Karpas-422 (cell line): ENCODE measurements at regions not wholly inside any gene's neighbourhood (a gene's known extent, or its start where the extent isn't known, plus 50 kb on each side); places are given as distances from the start of the nearest gene placed in this dataset.

Experiments
- DNase-seq: peaks from one replicate; pipeline ENCODE4 v3.0.0-alpha.2; 2015
- H2AFZ ChIP-seq: fragments of 200-600 bp; sonication (generic); 2 replicates; pipeline ENCODE4 v1.6.1; 2014; ENCODE audit warnings: antibody characterized with exemption, low read length, mixed read lengths
- H3K27ac ChIP-seq: fragments of 200-600 bp; sonication (generic); 2 replicates; pipeline ENCODE4 v1.5.1; 2014; ENCODE audit warnings: mild to moderate bottlenecking, low read length, moderate library complexity
- H3K27me3 ChIP-seq: fragments of 200-600 bp; sonication (generic); 2 replicates; pipeline ENCODE4 v1.6.1; 2014; ENCODE audit warnings: low read length, mixed read lengths
- H3K36me3 ChIP-seq: fragments of 200-600 bp; sonication (generic); 2 replicates; pipeline ENCODE4 v1.6.1; 2014; ENCODE audit warnings: low read length, mixed read lengths; ENCODE audit not compliant: insufficient read depth
- H3K4me1 ChIP-seq: fragments of 200-600 bp; sonication (generic); 2 replicates; pipeline ENCODE4 v1.6.1; 2014; ENCODE audit warnings: mild to moderate bottlenecking, low read length, mixed read lengths
- H3K4me2 ChIP-seq: fragments of 200-600 bp; sonication (generic); 2 replicates; pipeline ENCODE4 v1.6.1; 2014; ENCODE audit warnings: low read length, low read depth, mild to moderate bottlenecking; ENCODE audit not compliant: poor library complexity, severe bottlenecking
- H3K4me3 ChIP-seq: fragments of 200-600 bp; sonication (generic); 2 replicates; pipeline ENCODE4 v1.5.1; 2014; ENCODE audit warnings: mild to moderate bottlenecking, antibody characterized with exemption, low read length, mixed read lengths
- H3K79me2 ChIP-seq: fragments of 200-600 bp; sonication (generic); 2 replicates; pipeline ENCODE4 v1.6.1; 2014; ENCODE audit warnings: mild to moderate bottlenecking, low read length, mixed read lengths
- H3K9ac ChIP-seq: fragments of 200-600 bp; sonication (generic); 2 replicates; pipeline ENCODE4 v1.6.0; 2014; ENCODE audit warnings: low read length
- H3K9me2 ChIP-seq: fragments of 200-600 bp; sonication (generic), shearing (Covaris generic); replicated peaks from 2 replicates; pipeline ENCODE4 v1.6.0; 2014; ENCODE audit warnings: mild to moderate bottlenecking, low read length, moderate library complexity; ENCODE audit not compliant: insufficient read depth
- H3K9me3 ChIP-seq: fragments of 300-700, 200-600 bp; sonication (generic); 2 replicates; pipeline ENCODE4 v1.6.1; 2014; ENCODE audit warnings: low read length, mixed read lengths
- H4K20me1 ChIP-seq: fragments of 200-600 bp; sonication (generic); 2 replicates; pipeline ENCODE4 v1.6.1; 2014; ENCODE audit warnings: mild to moderate bottlenecking, antibody characterized with exemption, low read length, low read depth; ENCODE audit not compliant: insufficient read depth

DNA sequence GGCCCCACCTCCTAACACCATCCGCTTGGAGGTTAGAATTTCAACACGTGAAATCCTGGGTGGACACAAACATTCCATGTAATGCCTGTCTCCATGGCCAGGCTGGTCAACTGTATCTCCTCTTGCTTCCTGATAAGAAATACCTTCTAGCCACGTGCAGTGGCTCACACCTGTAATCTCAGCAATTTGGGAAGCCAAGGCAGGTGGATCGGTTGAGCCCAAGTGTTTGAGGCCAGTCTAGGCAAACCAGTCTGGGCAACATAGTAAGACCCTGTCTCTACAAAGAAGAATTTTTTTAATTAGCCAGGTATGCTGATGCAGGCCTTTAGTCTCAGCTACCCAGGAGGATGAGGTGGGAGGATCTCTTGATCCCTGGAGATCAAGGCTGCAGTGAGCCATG, 58.3 kb upstream of the GALNT2 start:
- Histone ChIP-seq H3K4me2 (no peak overlapping the region), H3K9ac (no peak overlapping the region), H4K20me1 (no peaks in the 10 kb centered on the region), H3K36me3 (no peaks in the 10 kb centered on the region), H3K4me1 (no peaks in the 10 kb centered on the region), H3K9me3 (no peaks in the 10 kb centered on the region), H3K27ac (no peak overlapping the region), H2AFZ (no peak overlapping the region), H3K27me3 (no peaks in the 10 kb centered on the region), H3K9me2 (no peaks in the 10 kb centered on the region), H3K4me3 (no peak overlapping the region), H3K79me2 (no peaks in the 10 kb centered on the region)
- DNase-seq: no peak

DNA sequence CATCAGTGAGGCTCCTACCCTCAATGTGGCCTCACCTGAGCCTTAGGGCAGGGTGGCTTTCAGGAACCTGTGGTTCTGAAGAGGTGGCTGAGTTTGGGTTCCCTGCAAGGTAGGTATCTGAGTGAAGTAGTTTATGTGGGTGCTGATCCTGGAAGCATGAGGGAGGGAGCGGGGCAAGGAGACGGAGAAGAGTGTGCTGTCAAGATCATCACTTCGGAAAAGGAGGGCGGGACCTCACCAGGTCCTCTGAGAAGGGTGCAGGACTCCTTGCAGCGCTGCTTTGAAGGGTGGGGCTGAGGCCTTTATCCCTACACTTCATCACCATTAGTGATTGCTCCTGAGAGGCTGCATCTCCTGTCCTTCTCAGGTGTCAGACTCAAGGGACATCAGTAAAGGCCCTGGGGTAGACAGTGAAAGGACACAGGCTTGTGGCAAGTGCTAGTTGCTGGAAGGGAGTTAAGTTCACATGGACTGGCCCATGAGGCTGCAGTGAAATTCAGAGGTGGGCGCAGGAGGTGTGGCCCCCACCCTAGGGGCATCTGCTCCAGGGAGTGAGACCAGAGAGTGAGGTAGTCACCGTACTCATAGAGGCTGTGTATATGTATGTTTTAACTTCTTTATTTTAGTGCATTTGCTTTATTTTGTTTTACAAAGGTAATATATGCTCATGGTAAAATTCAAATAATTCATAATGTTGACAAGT, 57.3 kb upstream of the GALNT2 start:
- Histone ChIP-seq H3K9me2 (no peaks in the 10 kb centered on the region), H3K4me2 (no peak overlapping the region), H3K27me3 (no peaks in the 10 kb centered on the region), H3K9ac (no peak overlapping the region), H3K36me3 (no peaks in the 10 kb centered on the region), H3K27ac (no peak overlapping the region), H3K4me3 (no peak overlapping the region), H3K79me2 (no peaks in the 10 kb centered on the region), H3K4me1 (no peaks in the 10 kb centered on the region), H3K9me3 (no peaks in the 10 kb centered on the region), H4K20me1 (no peaks in the 10 kb centered on the region), H2AFZ (no peak overlapping the region)
- no peak for DNase-seq

DNA sequence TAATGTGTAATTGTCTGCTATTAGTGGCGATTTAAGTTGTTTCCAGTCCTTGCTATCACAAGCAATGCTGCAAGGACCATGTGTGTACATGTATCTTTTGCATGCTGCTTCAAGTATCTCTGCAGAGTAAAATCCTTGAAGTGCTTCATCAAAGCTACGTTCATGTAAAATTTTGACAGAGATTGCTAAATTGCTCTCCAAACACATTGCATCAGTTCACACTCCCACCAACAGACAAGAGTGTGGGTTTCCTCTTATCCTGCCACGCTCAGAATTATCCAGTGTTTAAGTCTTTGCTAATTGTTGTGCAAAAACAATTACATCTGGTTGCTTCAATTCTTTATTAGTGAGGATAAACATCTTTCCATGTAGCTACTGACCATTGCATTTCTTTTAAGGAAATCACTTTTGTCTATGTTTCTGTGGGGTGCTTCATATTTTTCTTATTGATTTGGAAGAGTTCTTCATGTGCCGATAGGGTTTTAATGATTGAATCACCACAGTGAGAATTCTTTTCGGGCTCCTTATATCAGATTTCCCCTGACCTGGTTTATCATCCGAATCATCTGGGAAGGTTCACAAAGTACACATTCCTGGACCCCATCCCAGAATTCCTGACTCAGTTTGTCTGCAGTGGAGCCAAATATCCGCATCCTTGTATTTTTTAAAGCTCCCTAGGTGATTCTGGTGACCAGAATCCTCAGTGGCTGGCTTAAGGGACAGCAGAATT, 56.3 kb upstream of the GALNT2 start:
- Histone ChIP-seq H4K20me1 (no peaks in the 10 kb centered on the region), H3K27ac (no peak overlapping the region), H2AFZ (no peak overlapping the region), H3K4me2 (no peak overlapping the region), H3K36me3 (no peaks in the 10 kb centered on the region), H3K9me3 (no peaks in the 10 kb centered on the region), H3K4me3 (no peak overlapping the region), H3K27me3 (no peaks in the 10 kb centered on the region), H3K9me2 (no peaks in the 10 kb centered on the region), H3K9ac (no peak overlapping the region), H3K4me1 (no peaks in the 10 kb centered on the region), H3K79me2 (no peaks in the 10 kb centered on the region)
- DNase-seq: no peak

DNA sequence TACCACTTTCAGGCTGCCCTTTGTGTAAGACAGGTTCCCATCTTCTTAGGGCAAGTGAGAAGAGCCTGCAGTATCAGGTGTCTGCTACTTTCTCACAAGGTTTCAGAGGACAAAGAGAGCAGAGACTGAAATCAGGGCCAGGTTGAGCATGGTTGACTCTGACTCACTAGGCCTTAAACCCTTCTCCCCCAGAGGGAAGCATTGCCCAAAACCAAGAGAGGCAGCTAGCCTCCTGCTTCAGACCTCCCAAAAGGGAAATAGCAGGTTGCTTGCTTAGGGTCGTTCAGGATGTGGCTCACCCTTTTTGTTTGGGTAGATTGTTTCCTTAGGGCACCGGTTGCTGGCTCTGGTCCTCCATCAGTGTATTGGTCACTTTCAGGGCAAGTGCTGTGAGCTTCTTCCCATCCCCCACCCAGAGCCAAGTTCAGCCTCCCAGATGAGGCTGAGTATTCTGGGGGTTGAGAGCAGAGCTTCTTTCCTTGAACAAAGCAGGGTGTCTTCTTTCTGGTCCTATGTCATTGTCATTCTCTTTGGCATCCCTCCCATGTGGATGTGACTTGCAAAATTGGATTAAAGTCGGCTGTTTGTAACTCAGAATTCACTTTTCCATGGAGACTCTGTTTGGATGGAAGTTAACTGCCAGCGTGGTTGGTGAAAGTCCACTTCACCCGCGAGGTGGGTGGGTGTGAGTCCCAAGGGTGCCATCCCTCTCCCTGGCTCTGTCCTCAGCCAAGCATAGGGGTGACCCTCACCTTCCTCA, 55.5 kb upstream of the GALNT2 start:
- Histone ChIP-seq H3K36me3 (no peaks in the 10 kb centered on the region), H3K4me2 (no peak overlapping the region), H3K9ac (no peak overlapping the region), H3K4me3 (no peak overlapping the region), H4K20me1 (no peaks in the 10 kb centered on the region), H3K79me2 (no peaks in the 10 kb centered on the region), H3K9me2 (no peaks in the 10 kb centered on the region), H3K4me1 (no peaks in the 10 kb centered on the region), H3K27ac (no peak overlapping the region), H3K9me3 (no peaks in the 10 kb centered on the region), H3K27me3 (no peaks in the 10 kb centered on the region), H2AFZ (no peak overlapping the region)
- DNase-seq: no peak

DNA sequence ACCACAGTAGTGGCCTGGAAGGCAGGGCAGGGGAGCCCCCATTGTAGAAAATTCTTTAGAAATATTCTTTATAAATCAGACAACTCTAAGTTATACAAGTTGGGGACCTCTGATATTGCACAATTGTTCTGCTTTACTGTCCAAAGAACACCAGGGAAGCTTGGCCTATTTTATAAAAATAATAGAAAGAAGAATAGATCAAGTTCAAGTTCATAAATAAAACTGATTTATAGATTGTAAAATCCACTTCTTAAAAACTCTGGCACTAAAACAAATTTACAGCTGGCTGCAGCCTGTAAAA, 55.0 kb upstream of the GALNT2 start:
- H4K20me1 ChIP-seq: no peaks in the 10 kb centered on the region
- no peaks in the 10 kb centered on the region for H3K4me1 ChIP-seq
- no peaks in the 10 kb centered on the region for H3K36me3 ChIP-seq
- H3K9me2 ChIP-seq: no peaks in the 10 kb centered on the region
- no peak overlapping the region for H3K9ac ChIP-seq
- no peak overlapping the region for H3K27ac ChIP-seq
- no peaks in the 10 kb centered on the region for H3K27me3 ChIP-seq
- H3K4me3 ChIP-seq: no peak overlapping the region
- no peaks in the 10 kb centered on the region for H3K79me2 ChIP-seq
- H3K4me2 ChIP-seq: no peak overlapping the region
- no peak overlapping the region for H2AFZ ChIP-seq
- H3K9me3 ChIP-seq: no peaks in the 10 kb centered on the region
- no peak for DNase-seq

DNA sequence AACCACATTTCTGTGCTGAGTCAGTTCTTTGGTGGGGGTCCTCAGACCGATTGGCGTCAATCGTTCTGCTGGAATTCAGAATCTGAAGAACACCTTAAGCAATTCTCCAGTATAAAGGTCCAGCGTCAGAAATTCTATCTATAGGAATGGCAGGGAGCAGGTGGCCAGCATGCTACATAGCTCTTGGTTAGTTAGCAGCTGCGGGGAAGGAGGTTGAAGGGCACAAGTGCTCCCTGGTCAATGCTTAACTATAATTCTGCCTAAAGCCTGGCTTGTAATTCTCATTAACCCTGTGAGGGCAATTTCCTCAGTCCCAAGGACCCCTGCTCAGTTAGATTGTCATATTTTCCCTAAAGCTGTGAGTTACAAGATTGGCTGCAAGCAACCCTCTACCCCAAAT, 54.3 kb upstream of the GALNT2 start:
- H4K20me1 ChIP-seq: no peaks in the 10 kb centered on the region
- no peak overlapping the region for H3K4me3 ChIP-seq
- H2AFZ ChIP-seq: no peak overlapping the region
- no peaks in the 10 kb centered on the region for H3K9me3 ChIP-seq
- no peak overlapping the region for H3K4me2 ChIP-seq
- no peaks in the 10 kb centered on the region for H3K9me2 ChIP-seq
- no peaks in the 10 kb centered on the region for H3K27me3 ChIP-seq
- H3K4me1 ChIP-seq: no peaks in the 10 kb centered on the region
- no peak for DNase-seq
- H3K79me2 ChIP-seq: no peaks in the 10 kb centered on the region
- H3K9ac ChIP-seq: no peak overlapping the region
- no peaks in the 10 kb centered on the region for H3K36me3 ChIP-seq
- H3K27ac ChIP-seq: no peak overlapping the region

DNA sequence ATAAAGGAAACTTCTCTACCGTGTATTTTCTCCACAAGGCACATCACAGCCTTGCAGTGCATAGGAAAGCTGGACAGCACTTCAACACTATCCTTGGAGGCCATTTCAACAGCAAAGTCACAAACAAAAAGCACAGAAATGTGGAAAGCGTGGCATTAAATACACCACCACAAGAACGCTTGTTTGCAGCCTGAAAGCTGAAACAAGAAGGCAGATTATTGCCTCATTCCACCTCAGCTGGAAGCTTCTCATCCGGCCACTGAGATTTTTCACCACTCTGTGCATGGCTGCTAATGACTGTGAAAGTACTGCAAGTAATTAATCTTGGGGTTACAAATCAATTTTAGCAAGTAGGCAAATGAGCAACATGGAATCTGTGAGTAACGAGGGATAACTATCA, 50.9 kb upstream of the GALNT2 start:
- no peaks in the 10 kb centered on the region for H3K9me2 ChIP-seq
- H3K27me3 ChIP-seq: no peaks in the 10 kb centered on the region
- no peaks in the 10 kb centered on the region for H3K4me1 ChIP-seq
- no peaks in the 10 kb centered on the region for H3K36me3 ChIP-seq
- no peak overlapping the region for H3K27ac ChIP-seq
- no peak overlapping the region for H3K9ac ChIP-seq
- no peaks in the 10 kb centered on the region for H4K20me1 ChIP-seq
- H2AFZ ChIP-seq: no peak overlapping the region
- no peaks in the 10 kb centered on the region for H3K9me3 ChIP-seq
- H3K4me3 ChIP-seq: no peak overlapping the region
- DNase-seq: no peak
- H3K4me2 ChIP-seq: no peak overlapping the region
- H3K79me2 ChIP-seq: no peaks in the 10 kb centered on the region
